GM19240 (cell line): ENCODE measurements at regions not wholly inside any gene's neighbourhood (a gene's known extent, or its start where the extent isn't known, plus 50 kb on each side); places are given as distances from the start of the nearest gene placed in this dataset.
"Not testable (repeated sequence)": the region's sequence is repeated elsewhere in the genome, so short reads cannot be mapped to it uniquely, and the experiment has no call there.

ENCODE experiments used
- DNase-seq: peaks from one replicate; pipeline ENCODE4 v3.0.0; 2011; ENCODE audit warnings: low spot score; ENCODE audit not compliant: insufficient read length

DNA sequence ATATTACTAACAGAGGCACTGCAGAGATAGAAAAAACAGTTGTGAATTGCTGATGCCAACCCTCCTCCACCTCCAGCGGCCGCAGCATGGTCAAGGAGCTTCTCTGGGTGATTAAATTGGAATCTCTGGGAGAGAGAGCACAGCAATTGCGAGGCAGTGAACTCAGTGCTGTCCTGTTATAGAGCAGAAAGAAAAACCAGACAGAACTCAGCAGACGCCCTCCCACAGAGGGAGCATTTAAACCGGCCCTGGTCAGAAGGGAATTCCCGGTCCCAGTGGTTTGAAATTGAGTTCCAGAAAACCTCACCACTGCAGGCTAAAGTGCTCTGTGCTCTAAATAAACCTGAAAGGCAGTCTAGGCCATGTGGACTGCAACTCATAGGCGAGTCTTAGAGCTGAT, 175.4 kb downstream of the SQOR start:
- no peak for DNase-seq

DNA sequence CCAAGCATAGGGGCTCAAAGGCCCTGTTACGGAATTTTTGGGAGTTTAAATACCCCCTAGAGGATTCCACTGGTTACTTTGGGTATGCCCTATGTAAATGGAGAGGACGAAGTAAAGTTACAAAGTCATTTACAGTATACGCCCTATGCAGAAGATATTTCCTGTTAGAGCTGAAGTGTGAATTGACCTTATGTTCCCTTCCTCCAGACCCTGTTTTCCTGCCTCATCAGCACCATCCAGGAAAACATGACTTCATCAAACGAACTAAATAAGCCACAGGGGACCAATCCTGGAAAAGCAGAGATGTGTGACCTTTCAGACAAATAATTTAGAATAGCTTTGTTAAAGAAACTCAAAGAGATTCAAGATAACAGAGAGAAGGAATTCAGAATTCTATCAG, 177.4 kb downstream of the SQOR start:
- DNase-seq = no peak

GRCh38 chr15:45817578-45817977, 182.7 kb downstream of the SQOR start:
- not testable (repeated sequence) for DNase-seq

DNA sequence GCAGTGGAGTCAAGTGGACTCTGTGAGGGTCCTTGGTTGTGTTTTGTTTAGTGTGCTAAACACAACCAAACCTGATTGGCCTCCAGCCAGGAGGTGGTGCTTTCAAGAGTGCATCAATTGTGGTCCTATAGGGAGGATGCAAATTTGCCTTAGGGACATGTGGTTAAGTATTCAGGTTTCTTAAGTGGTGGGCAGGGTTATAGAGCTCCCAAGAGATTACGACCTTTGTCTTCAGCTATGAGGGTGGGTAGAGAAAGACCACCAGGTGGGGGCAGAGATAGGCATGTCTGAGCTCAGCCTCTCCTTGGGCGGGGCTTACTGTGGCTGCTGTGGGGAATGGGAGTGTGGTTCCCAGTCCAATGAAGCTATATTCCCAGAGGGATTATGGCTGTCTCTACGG, 186.6 kb downstream of the SQOR start:
- DNase-seq = no peak

DNA sequence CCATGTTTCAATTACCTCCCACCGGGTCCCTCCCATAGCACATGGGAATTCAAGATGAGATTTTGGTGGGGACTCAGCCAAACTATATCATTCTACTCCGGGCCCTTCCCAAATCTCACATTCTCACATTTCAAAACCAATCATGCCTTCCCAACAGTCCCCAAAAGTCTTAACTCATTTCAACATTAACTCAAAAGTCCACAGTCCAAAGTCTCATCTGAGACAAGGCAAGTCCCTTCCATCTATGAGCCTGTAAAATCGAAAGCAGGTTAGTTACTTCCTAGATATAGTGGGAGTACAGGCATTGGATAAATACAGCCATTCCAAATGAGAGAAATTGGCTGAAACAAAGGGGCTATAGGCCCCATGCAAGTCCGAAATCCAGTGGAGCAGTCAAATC, 188.1 kb downstream of the SQOR start:
- DNase-seq = not testable (repeated sequence)

DNA sequence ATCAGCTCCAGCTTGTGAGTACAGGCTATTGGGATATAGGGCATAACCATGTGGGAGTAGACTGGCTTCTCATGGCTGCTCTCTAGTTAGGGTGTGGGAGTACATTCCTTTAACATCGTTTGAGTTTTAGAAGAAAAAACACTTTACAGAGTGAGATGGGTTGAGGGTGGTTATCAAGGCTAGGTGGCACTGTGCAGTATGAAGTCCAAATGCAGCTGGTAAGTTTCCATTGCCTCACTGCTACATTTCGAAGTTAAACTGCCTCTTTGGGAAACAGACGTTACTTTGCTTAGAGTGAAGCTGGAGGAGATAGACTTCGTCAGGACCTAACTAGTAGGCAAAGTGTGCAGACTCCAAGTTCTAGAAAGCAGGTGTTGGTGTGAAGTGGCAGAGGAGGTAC, 192.4 kb downstream of the SQOR start:
- no peak for DNase-seq

DNA sequence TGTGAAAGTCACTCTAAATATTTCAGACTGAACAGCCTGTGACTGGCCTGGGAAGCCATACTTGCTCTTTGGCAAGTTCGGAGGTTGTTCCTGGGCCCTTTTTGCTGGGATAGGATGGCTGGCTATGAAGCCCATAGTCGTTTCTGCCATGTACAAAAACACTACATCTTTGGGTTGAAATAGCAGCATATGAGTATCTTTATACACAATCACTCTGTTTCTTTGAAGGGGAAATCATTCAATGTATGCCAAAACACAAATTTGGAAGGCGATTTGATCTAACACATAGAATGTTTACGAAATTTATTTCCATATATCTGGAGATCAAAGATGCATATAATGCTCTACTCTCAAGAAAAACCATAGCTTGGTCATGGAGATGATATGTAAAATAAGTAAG, 192.9 kb downstream of the SQOR start:
- no peak for DNase-seq

DNA sequence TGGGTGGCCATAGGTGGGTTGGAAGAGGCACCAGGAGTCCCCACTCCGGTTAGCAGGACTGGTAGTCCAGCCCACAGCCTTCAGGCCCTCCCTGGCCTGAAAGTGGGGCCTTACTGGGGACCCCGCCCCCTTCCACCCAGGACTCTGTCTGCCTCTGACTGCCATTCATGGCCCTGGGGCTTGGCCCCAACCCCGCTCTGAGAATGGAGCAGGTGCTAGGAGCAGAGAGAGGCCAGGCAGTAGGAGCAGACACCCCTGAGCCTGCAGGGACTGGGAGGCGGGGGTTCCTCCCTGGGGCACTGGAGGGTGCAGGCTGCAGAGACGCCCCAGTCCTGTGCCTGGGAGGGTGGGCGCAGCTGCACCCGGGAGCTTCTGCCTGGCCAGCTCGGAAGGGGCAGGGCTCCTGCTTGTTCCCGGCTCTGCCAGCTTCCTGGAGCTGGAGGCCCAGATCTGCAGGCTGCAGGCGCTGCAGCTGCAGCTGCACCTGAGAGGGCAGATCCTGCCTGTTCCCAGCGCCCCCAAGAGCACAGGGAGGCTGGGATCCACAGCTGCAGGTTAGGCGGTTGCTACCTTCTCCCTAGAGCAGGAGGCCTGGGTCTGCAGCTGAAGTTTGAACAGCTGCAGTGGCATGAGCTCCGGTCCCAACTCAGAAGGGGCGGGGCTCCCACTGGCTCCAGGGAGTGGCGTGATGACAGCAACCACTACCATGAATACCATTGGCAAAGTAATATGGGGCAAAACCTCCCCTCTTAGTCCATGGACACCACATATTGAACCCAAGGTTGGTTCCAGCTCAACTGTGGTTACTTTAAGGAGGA, 194.7 kb downstream of the SQOR start:
- DNase-seq = no peak

- DNase-seq = no peak
Measured at GRCh38 chr15:45831787-45832186, 197.0 kb downstream of the SQOR start.

DNA sequence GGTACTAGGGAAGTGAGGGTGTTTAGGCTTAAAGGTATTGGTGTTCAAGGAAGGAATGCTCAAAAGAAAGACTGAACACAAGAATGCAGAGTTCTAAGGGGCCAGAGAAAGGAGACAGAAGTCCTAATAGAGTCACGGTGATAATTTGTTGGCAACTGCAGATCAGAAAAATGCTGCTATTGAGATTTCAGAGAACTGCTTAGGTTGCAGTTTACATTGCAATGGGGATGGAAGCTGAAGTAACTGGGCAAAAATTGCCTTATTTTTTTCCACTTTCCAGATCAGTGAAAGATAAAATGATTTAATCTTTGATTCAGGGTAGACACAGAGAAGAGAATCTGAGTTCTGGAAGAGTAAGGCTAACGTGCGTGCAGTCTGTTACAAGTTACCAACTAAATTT, 199.8 kb downstream of the SQOR start:
- DNase-seq = no peak

DNA sequence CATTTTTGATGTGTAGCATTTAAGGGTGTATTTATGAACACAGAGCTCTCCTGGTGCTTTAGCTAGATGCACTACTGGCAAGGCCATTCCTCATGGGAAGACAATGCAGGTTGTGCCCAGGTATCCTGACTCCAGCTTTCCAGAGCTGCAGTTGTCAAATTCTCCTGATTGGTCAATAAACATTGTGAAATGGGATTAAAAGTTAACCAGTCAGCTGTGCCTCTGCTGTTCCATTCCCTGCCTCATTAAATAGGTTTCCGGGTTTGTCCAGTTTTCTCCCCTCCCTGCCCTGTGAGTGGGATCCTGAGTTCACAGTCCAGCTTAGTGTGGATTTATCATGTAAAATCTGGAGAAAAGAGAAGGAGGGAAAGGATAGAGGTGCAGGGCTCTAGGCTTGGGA, 207.3 kb downstream of the SQOR start:
- no peak for DNase-seq

DNA sequence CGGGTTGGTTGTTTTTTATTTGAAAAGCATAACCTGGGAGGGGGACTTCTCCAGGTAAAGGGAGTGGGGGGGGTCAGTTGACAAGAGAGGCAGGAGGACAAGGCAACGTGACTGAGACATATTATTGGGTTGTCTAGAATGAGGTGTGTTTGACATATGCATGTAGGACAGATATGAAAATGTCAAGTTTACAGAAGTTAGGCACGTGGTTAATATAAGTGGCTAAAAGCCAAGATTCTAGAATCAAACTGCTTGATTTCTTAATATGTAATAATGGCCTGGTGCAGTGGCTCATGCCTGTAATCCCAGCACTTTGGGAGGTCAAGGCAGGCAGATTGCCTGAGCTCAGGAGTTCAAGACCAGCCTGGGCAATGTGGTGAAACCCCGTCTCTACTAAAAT, 212.8 kb downstream of the SQOR start:
- DNase-seq = no peak

DNA sequence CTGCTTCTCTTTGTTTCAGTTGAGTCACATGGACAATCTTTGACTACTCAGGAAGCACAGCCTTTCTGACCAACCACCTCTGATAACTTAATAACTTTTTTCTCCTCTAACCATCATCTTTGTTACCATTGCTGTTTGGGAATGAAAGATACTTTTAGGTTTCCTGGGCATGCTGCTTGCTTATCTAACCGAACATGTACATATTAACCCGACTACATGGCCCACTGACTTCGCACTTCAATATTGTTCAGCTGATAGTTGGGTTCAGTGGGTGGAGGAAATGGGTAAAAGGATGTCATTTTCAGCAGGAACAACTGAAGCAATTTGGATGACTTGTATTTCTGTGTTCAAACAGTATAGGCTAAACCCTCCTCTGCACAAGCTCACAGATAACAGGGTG, 214.3 kb downstream of the SQOR start:
- no peak for DNase-seq

DNA sequence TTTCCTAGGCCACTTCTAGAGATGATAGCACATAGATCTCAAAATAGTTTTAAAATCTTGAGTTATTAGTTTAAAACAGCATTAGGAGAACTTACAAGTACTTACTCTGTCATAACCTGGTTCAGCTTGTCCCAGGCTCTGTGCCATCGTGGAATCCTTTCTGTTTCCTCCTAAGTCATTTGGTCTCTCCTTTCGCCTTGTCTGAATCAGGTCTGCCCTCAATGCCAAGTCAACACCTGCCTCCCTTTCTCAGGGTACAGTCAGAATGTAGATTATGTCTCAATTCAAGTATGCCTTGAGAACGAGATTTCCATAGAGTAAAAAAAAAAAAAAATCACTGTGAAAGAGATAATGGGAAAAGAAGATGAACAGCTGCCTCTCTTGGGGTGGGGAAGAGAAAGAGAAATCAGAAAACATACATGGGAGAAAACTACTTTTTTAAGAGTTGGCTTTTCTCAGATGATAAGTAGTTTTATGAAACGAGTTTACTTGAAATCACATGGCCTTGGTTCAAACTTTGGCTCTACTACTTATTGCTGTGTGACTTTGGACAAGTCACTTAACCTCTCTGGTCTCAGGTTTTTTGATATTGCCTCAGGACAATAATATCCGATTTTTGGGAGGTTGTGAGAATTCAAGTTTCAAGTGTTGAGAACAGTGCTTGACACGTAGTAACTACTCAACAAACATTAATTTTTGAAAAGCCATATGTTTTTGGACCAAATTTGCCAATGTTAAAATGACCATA, 219.8 kb downstream of the SQOR start:
- DNase-seq = no peak

DNA sequence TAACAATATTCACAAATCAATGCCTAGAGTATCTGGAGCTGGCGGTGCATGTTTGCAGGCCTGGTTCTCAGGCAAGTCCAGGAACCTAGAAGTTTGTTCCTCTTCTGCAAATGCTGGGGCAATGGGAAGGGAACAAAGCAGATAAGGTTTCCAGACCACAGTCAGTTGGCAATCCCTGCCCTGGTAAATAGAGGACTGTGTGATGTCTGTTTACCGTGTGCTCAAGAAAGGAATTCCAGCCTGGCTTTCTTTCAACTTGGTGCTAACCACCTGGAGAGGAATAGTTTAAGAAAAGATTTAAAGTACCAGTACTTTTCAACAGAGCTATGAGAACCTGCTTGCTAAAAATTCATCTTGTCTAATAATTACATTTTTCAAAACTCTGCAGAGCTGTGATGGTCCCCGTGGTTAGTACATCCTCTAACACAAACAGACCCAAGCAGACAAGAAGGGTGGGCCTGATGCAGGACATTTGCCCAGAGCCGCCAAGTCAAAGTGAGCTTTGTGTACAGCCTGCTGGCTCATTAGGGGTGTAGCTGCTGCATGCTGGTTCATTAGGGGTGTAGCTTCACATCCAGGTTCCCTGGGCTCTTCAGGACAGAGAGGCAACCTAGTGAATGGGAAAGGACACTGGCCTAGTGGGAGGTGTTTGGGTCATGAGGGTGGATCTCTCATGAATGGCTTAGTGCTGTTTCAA, 220.5 kb downstream of the SQOR start:
- DNase-seq = no peak

GRCh38 chr15:45855907-45856579, 221.2 kb downstream of the SQOR start:
- DNase-seq = no peak

DNA sequence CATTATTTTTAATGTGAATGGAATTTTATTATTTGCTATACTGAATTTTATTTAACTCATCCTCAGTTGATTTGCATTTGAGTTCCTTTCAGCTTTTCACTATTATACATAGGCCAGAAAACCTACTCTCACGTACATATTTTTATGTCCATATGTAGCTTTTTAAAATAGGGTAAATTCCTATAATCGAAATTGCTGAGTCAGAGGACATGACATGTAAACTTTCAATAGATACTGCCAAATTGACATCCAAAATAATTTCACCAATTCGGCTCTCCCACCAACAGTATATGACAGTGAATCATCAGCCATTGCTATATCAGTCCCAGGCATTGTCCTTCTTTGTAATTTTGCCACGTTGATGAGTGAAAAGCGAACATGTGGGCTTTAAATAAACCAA, 222.5 kb downstream of the SQOR start:
- DNase-seq = no peak

DNA sequence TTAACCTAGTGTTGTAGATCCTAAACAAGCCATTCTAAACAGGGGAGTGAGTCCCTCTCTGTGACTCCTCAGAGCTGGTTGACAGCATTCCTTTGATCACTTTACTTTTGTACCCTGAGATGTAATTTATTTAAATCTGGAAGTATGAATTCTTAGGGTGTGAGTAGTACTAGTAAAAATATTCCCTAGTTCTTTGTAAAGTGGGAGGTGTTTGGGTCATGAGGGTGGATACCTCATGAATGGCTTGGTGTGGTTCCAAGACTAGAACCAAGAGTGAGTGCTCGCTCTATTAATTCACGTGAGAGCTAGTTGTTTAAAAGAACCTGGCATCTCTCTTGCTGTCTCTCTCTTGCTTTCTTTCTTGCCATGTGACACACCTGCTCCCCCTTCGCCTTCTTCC, 223.7 kb downstream of the SQOR start:
- no peak for DNase-seq

DNA sequence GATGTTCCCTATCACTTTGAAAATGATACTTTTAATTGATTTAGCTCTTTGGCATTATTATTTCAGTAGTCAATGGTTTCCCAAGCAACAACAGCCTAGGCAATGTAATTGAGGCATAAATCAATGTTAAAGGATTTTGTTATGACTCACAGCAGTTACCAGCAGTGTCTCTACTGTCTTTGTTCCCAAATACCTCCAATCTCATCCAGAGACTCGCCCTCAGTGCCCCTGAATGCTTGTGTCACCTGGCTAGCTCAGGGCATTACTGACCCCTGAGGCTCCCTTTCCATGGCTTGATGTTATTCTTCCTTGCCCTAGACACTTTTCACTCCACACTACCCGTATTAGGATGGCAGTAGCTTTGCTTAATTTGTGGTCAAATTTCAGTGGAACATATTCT, 227.2 kb downstream of the SQOR start:
- DNase-seq = no peak

DNA sequence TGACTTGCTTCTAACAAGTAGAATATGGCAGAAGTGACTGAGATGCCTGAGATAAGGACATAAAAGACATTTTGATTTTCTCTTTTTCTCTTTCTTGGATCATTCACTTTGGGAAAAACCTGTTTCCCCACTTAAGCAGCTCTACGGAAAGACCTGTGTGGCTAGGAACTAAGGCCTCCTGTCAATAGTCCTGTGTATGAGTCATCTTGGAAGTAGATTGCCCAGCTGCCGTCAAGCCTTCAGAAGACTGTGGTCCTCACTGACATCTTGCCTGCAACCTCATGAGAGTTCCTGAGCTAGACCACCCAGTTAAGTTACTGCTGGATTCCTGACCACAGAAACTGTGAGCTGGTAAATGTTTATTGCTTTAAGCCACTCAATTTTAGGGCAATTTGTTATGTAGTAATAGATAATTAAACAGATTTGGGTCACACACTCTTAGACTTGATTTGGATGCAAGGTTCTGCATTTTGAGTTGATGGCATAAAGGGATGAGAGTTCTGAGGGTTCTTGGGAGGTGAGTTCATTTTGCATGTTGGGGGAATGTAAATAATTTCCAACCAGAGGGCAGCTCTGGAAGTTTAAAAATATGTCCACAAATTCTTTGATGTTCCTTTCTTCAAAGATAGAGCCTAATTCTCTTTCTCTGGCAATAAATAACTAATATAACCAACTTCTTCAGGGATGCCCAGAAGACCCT, 229.2 kb downstream of the SQOR start:
- DNase-seq = no peak

DNA sequence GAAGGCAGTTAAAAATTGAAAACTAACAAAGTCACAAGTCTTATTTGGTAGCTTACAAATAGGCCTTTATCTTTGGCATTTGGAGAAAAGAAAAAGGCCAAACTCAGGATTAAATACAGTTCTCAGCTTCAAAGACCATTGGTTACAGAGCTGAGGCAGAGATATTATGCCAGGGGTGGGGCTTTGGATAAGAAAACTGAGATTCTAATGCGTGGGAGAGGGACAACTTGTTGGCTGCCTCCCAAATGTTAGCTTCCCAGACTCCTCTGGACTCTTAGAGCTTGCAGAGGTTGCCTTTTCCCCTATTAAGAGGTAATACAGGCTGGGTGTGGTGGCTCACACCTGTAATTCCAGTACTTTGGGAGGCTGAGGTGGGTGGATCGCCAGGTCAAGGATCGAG, 231.8 kb downstream of the SQOR start:
- DNase-seq = no peak
